Hepatocyte (in vitro differentiated cells): ENCODE measurements at regions not wholly inside any gene's neighbourhood (a gene's known extent, or its start where the extent isn't known, plus 50 kb on each side); places are given as distances from the start of the nearest gene placed in this dataset.

Source experiments
- DNase-seq: peaks from one replicate; pipeline ENCODE4 v3.0.0-alpha.2; 2016; ENCODE audit warnings: low spot score
- H2AFZ ChIP-seq: fragments of 200-600 bp; sonication (generic); 2 replicates; pipeline ENCODE4 v1.6.0; 2016; ENCODE audit warnings: antibody characterized with exemption, mild to moderate bottlenecking
- H3K27ac ChIP-seq: fragments of 200-600 bp; sonication (generic); 2 replicates; pipeline ENCODE4 v1.5.1; 2016; ENCODE audit warnings: mild to moderate bottlenecking
- H3K27me3 ChIP-seq: fragments of 200-600 bp; sonication (generic); 2 replicates; pipeline ENCODE4 v1.6.1; 2016
- H3K36me3 ChIP-seq: fragments of 200-600 bp; sonication (generic); replicated peaks from 2 replicates; pipeline ENCODE4 v1.5.1; 2016; ENCODE audit warnings: low read depth; ENCODE audit not compliant: insufficient read depth
- H3K4me1 ChIP-seq: fragments of 200-600 bp; sonication (generic); 2 replicates; pipeline ENCODE4 v1.5.1; 2016; ENCODE audit warnings: mild to moderate bottlenecking, moderate library complexity; ENCODE audit not compliant: insufficient read depth
- H3K4me2 ChIP-seq: fragments of 200-600 bp; sonication (generic); 2 replicates; pipeline ENCODE4 v1.6.0; 2016
- H3K4me3 ChIP-seq: fragments of 200-600 bp; sonication (generic); 2 replicates; pipeline ENCODE4 v1.5.1; 2016; ENCODE audit warnings: mild to moderate bottlenecking
- H3K79me2 ChIP-seq: fragments of 200-600 bp; sonication (generic); 2 replicates; pipeline ENCODE4 v1.6.0; 2017; ENCODE audit warnings: mild to moderate bottlenecking
- H3K9me2 ChIP-seq: fragments of 200-600 bp; sonication (generic); replicated peaks from 2 replicates; pipeline ENCODE4 v1.6.0; 2017; ENCODE audit warnings: mild to moderate bottlenecking; ENCODE audit not compliant: insufficient read depth
- H3K9me3 ChIP-seq: fragments of 200-600 bp; sonication (generic); 2 replicates; pipeline ENCODE4 v1.5.1; 2016; ENCODE audit warnings: low read depth, mild to moderate bottlenecking
- H4K20me1 ChIP-seq: fragments of 200-600 bp; sonication (generic); 2 replicates; pipeline ENCODE4 v1.6.0; 2016; ENCODE audit warnings: mild to moderate bottlenecking; ENCODE audit not compliant: insufficient read depth, poor library complexity, severe bottlenecking
- CTCF ChIP-seq: fragments of 200-600 bp; sonication (generic); IDR thresholded peaks from 2 replicates; pipeline ENCODE4 v1.5.1; 2016; ENCODE audit warnings: antibody characterized with exemption, mild to moderate bottlenecking; ENCODE audit not compliant: poor library complexity
- EZH2 ChIP-seq: fragments of 200-600 bp; sonication (generic); IDR thresholded peaks from 2 replicates; pipeline ENCODE4 v1.6.1; 2016; ENCODE audit warnings: antibody characterized with exemption, mild to moderate bottlenecking, borderline replicate concordance
- EZH2phosphoT487 ChIP-seq: fragments of 200-600 bp; sonication (generic); IDR thresholded peaks from one replicate; pipeline ENCODE4 v1.6.1; 2018; ENCODE audit warnings: antibody characterized with exemption, mild to moderate bottlenecking, low read depth, moderate library complexity; ENCODE audit not compliant: unreplicated experiment, severe bottlenecking
- WGBS: methylation state at CpG from one replicate; pipeline ENCODE4 v1.1.6; 2016; ENCODE audit warnings: low lambda C conversion rate; ENCODE audit errors: missing lambda C conversion rate; 5-methylcytosine and 5-hydroxymethylcytosine counted together

GRCh38 chr19:5253406-5254110, 87.1 kb downstream of the PTPRS start:
- Histone ChIP-seq H3K4me2 (no peak overlapping the region), H3K36me3 (no peaks in the 10 kb centered on the region), H3K27ac (no peak overlapping the region), H3K27me3 (no peaks in the 10 kb centered on the region), H3K4me3 (no peak overlapping the region), H3K9me2 (no peaks in the 10 kb centered on the region), H3K4me1 (no peaks in the 10 kb centered on the region), H4K20me1 (no peaks in the 10 kb centered on the region), H3K79me2 (no peaks in the 10 kb centered on the region), H2AFZ (no peak overlapping the region), H3K9me3 (peaks cover 4% of the 10 kb centered on the region)
- whole genome bisulfite sequencing = 97% methylated on average over 3 of the region's 3 CpGs
- no peak for DNase-seq
- TF ChIP-seq EZH2phosphoT487 (no peak), EZH2 (no peak), CTCF (no peak)

DNA sequence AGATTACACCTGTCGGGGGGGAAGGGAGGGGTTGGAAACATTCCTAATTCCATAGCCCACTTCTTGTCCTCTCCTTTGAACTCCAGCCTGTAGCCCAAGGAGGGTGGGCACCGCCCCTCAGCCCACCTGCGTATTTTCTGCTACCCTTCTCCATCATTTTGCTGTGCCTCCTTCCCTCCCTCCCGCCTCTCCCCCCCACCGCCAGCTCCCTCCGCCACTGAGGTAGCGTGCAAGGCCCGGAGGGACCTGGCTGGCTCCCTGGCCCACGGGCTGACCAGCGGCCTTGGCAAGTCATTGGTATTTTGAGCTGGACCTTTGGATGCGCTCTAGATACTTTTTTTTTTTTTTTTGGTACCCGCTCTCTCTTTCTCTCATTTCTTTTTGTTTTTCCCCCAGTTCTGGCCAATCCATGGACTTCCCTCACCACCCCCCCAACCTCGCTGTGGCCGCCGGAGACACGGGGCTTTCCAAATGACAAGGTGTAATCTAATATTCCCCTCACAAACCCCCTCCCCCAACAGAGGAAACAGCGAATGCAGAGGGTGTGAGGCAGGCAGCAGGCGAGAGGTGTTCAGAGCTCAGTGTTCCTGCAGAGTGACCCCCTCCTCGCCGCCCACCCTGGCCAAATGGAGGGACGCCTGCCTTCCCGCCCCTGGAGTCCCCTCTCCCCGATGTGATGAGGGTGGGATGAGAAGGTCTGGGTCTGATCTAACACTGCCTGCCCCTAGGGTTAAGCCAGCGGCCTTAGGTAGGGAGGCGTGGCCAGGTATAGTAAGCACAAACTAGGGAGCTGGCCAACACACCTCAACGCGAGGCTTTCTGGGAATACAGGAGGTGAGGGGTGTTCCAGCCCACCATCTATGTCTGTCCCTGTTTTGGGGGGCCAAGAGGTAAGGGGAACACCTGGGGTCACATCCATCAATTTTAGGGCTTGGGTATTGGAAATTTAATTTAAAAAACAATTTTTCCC, 89.2 kb downstream of the PTPRS start:
- Histone ChIP-seq H2AFZ (no peak overlapping the region), H3K9me2 (no peaks in the 10 kb centered on the region), H3K36me3 (no peaks in the 10 kb centered on the region)

GRCh38 chr19:5250127-5250659, 90.4 kb downstream of the PTPRS start:
- 86% methylated on average over 15 of the region's 23 CpGs for WGBS
- H3K36me3 ChIP-seq = no peaks in the 10 kb centered on the region

More for the DNA sequence above, 89.2 kb downstream of the PTPRS start:
- Histone ChIP-seq H3K27me3 (no peaks in the 10 kb centered on the region), H3K79me2 (no peaks in the 10 kb centered on the region), H3K4me2 (no peak overlapping the region), H3K9me3 (peaks cover 4% of the 10 kb centered on the region), H3K4me1 (no peaks in the 10 kb centered on the region), H3K27ac (no peak overlapping the region), H4K20me1 (no peaks in the 10 kb centered on the region), H3K4me3 (no peak overlapping the region)
- 80% methylated on average over 23 of the region's 27 CpGs for WGBS
- no peak for DNase-seq
- no peak for TF ChIP-seq CTCF
- TF ChIP-seq EZH2 = no peak
- no peak for TF ChIP-seq EZH2phosphoT487

DNA sequence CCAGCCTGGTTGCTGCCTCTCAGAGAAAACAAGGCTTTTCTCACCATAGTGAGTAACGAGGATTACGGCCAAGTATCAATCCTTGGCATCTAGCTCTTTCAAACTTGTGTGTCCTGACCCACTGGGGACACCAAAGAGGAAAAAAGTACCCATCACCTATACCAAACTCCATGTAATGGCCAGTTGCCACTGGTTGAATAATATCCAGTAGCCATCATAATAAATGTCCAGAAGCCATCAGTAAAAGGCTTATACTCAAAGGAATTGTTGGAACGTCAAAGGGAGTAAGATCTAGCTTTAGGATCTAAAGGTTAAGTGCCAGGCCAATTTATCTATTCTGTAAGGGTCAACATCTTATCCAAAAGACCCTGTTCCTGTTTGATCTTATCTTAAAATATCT, 91.1 kb downstream of the PTPRS start:
- H3K4me2 ChIP-seq = no peak overlapping the region
- 94% methylated on average over 3 of the region's 3 CpGs for whole genome bisulfite sequencing
- H3K79me2 ChIP-seq = no peaks in the 10 kb centered on the region
- no peak for DNase-seq
- no peaks in the 10 kb centered on the region for H3K9me2 ChIP-seq
- H3K36me3 ChIP-seq = no peaks in the 10 kb centered on the region
- no peaks in the 10 kb centered on the region for H3K9me3 ChIP-seq
- no peaks in the 10 kb centered on the region for H4K20me1 ChIP-seq
- no peaks in the 10 kb centered on the region for H3K27me3 ChIP-seq
- no peak overlapping the region for H3K4me3 ChIP-seq
- H3K27ac ChIP-seq = no peak overlapping the region
- no peak for TF ChIP-seq EZH2
- no peak for TF ChIP-seq EZH2phosphoT487
- no peak for TF ChIP-seq CTCF
- no peaks in the 10 kb centered on the region for H3K4me1 ChIP-seq
- no peak overlapping the region for H2AFZ ChIP-seq

More at GRCh38 chr19:5250127-5250659, 90.4 kb downstream of the PTPRS start:
- TF ChIP-seq EZH2 = no peak
- H3K79me2 ChIP-seq = no peaks in the 10 kb centered on the region
- no peaks in the 10 kb centered on the region for H3K9me2 ChIP-seq
- H2AFZ ChIP-seq = no peak overlapping the region
- H3K27ac ChIP-seq = no peak overlapping the region
- no peak for DNase-seq
- H3K9me3 ChIP-seq = no peaks in the 10 kb centered on the region
- no peaks in the 10 kb centered on the region for H3K27me3 ChIP-seq
- H4K20me1 ChIP-seq = no peaks in the 10 kb centered on the region
- no peak overlapping the region for H3K4me2 ChIP-seq
- H3K4me3 ChIP-seq = no peak overlapping the region
- no peaks in the 10 kb centered on the region for H3K4me1 ChIP-seq
